ENCODE measurements at regions not wholly inside any gene's neighbourhood (a gene's known extent, or its start where the extent isn't known, plus 50 kb on each side); places are given as distances from the start of the nearest gene placed in this dataset.

GRCh38 chr12:42912367-42912766, 322.8 kb upstream of the PRICKLE1 start:
- CTCF ChIA-PET: no interaction called here

More at GRCh38 chr12:42912367-42912766, 322.8 kb upstream of the PRICKLE1 start:
- H3K4me2 ChIP-seq (ENCODE audit: low read length): no peak overlapping the region
- RAD21 ChIA-PET (ENCODE audit: low non-redundant PET in 1 of 2, low total read pairs in 2 of 2, uncharacterized antibody in 2 of 2, unreplicated experiment in 2 of 2): no interaction called here
- no peak overlapping the region for H3K9ac ChIP-seq (ENCODE audit: low read length)
- H3K4me1 ChIP-seq (ENCODE audit: control insufficient read depth in 1 of 2, insufficient read depth in 2 of 2, low read length in 2 of 2): peaks cover 0 to 8% of the 10 kb centered on the region in 2 experiments; a peak in 1 of 4 replicates
- no peaks in the 10 kb centered on the region for H3K36me3 ChIP-seq (ENCODE audit: control insufficient read depth in 1 of 2, insufficient read depth in 2 of 2, low read length in 2 of 2)
- H3K79me2 ChIP-seq (ENCODE audit: insufficient read depth, low read length): no peaks in the 10 kb centered on the region
- no peaks in the 10 kb centered on the region for H3K9me3 ChIP-seq (ENCODE audit: control insufficient read depth in 1 of 2, insufficient read depth in 1 of 2, low read depth in 1 of 2, low read length in 2 of 2)
- intact Hi-C loops (cut with micrococcal nuclease): no loop called here
- POLR2A ChIA-PET: no interaction called here
- no peak overlapping the region for H3K4me3 ChIP-seq (replicated peaks in 1 of 2; ENCODE audit: low read depth in 1 of 2, low read length in 2 of 2)
- no peak overlapping the region for H3K27ac ChIP-seq (ENCODE audit: low read depth, low read length)
- H3K9me2 ChIP-seq (ENCODE audit: insufficient read depth): no peaks in the 10 kb centered on the region
- no peaks in the 10 kb centered on the region for H4K20me1 ChIP-seq (ENCODE audit: insufficient read depth)
- no peak overlapping the region for H2AFZ ChIP-seq (ENCODE audit: low read depth, low read length, poor library complexity, severe bottlenecking)
- no peaks in the 10 kb centered on the region for H3K27me3 ChIP-seq (ENCODE audit: insufficient read depth, low read length)
- no peak for DNase-seq (ENCODE audit: low read depth, low spot score)
- no peak for ATAC-seq
- TF ChIP-seq POLR2A (IDR thresholded peaks at IDR 0.05; ENCODE audit: borderline replicate concordance, extremely low read depth, insufficient read depth, insufficient read length) (no peak), CEBPB (IDR thresholded peaks at IDR 0.05; ENCODE audit: low read depth) (no peak), EZH2 (IDR thresholded peaks at IDR 0.05) (no peak), YY1 (IDR thresholded peaks at IDR 0.05; ENCODE audit: extremely low read depth, insufficient replicate concordance, low read depth, low read length) (no peak), SRF (IDR thresholded peaks at IDR 0.05; ENCODE audit: low read depth) (no peak), JUND (IDR thresholded peaks at IDR 0.05) (no peak), SP1 (IDR thresholded peaks at IDR 0.05; ENCODE audit: low read depth) (no peak), EZH2phosphoT487 (IDR thresholded peaks at IDR 0.05; ENCODE audit: borderline replicate concordance) (no peak), MAX (IDR thresholded peaks at IDR 0.05) (no peak), TCF7L2 (IDR thresholded peaks at IDR 0.05; ENCODE audit: borderline replicate concordance, extremely low read depth, insufficient read depth, insufficient read length) (no peak), ZBTB33 (IDR thresholded peaks at IDR 0.05; ENCODE audit: extremely low read depth, insufficient replicate concordance, low read length) (no peak), ZNF274 (IDR thresholded peaks at IDR 0.05; ENCODE audit: low read depth, low read length) (no peak), CBX3 (IDR thresholded peaks at IDR 0.05; ENCODE audit: low read depth) (no peak), ATF3 (IDR thresholded peaks at IDR 0.05) (no peak)
- BruUV-seq (replicated peaks): no TSS peak
